B cell (primary cell): ENCODE measurements at regions not wholly inside any gene's neighbourhood (a gene's known extent, or its start where the extent isn't known, plus 50 kb on each side); places are given as distances from the start of the nearest gene placed in this dataset.

Source experiments
- CTCF ChIP-seq: fragments of 200-600 bp; IDR thresholded peaks from one replicate; pipeline ENCODE4 v1.8.0; 2022; ENCODE audit warnings: antibody characterized with exemption, mild to moderate bottlenecking
- EZH2 ChIP-seq: IDR thresholded peaks from 2 replicates; pipeline ENCODE4 v1.6.1; 2012; ENCODE audit warnings: borderline replicate concordance, low read depth, mild to moderate bottlenecking, moderate library complexity, low read length; ENCODE audit not compliant: insufficient read depth, poor library complexity, severe bottlenecking

DNA sequence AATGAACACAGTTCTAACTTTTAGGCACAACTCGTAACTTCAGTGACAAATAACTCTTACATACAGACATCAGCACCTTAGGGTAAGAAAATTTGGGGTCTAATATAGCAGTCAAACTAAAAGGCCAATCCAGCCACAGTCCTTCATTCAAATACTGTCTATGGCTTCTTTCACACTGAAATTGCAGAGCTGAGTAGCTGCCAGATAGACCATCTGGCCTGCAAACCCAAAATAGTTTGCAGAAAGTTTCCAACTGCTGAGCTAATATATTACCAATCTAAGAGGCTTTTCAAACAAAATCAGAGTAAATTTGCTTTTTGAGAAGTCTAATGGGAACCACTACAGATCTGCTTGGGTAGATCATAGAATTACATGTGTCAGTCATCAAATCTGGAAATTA lies 183.4 kb downstream of the GALR1 start:
- TF ChIP-seq CTCF: no peak
- TF ChIP-seq EZH2: no peak
